Mesothelial cell of epicardium (in vitro differentiated cells): ENCODE measurements at regions not wholly inside any gene's neighbourhood (a gene's known extent, or its start where the extent isn't known, plus 50 kb on each side); places are given as distances from the start of the nearest gene placed in this dataset.

Experiments used
- DNase-seq, 2 experiments: peaks; one replicate each; pipeline ENCODE4 v3.0.0; 2021; ENCODE audit warnings: low spot score in 2 of 2; ENCODE audit not compliant: unreplicated experiment in 2 of 2
- H3K27ac Mint-ChIP-seq: 2 replicates; pipeline ENCODE4 v1.8.0; 2021; ENCODE audit warnings: mixed read lengths
- H3K27me3 Mint-ChIP-seq: 2 replicates; pipeline ENCODE4 v1.8.0; 2021; ENCODE audit warnings: low read depth, mixed read lengths
- H3K36me3 Mint-ChIP-seq: 2 replicates; pipeline ENCODE4 v1.8.0; 2021; ENCODE audit warnings: mixed read lengths
- H3K4me1 Mint-ChIP-seq: 2 replicates; pipeline ENCODE4 v1.8.0; 2021; ENCODE audit warnings: mixed read lengths
- H3K4me3 Mint-ChIP-seq: 2 replicates; pipeline ENCODE4 v1.8.0; 2021; ENCODE audit warnings: mild to moderate bottlenecking, moderate library complexity, mixed read lengths
- H3K9me3 Mint-ChIP-seq: 2 replicates; pipeline ENCODE4 v1.8.0; 2021; ENCODE audit warnings: mixed read lengths
- CTCF ChIP-seq: fragments of 200-600 bp; sonication (generic); IDR thresholded peaks from one replicate; pipeline ENCODE4 v1.5.0; 2021; ENCODE audit warnings: antibody characterized with exemption; ENCODE audit not compliant: unreplicated experiment

GRCh38 chr13:99693351-99693750 is 192.1 kb downstream of the TM9SF2 start:
- H3K4me3 Mint-ChIP-seq: no peak overlapping the region
- no peaks in the 10 kb centered on the region for H3K36me3 Mint-ChIP-seq
- TF ChIP-seq CTCF: no peak
- H3K4me1 Mint-ChIP-seq: peaks cover 4% of the 10 kb centered on the region
- H3K27ac Mint-ChIP-seq: no peak overlapping the region
- peaks cover 69% of the 10 kb centered on the region for H3K27me3 Mint-ChIP-seq
- DNase-seq: no peak
- no peaks in the 10 kb centered on the region for H3K9me3 Mint-ChIP-seq

- no peak for TF ChIP-seq CTCF
- Mint-ChIP-seq H3K9me3 (no peaks in the 10 kb centered on the region), H3K27me3 (peaks cover 71% of the 10 kb centered on the region), H3K4me3 (no peak overlapping the region), H3K27ac (no peak overlapping the region), H3K4me1 (peaks cover 4% of the 10 kb centered on the region), H3K36me3 (no peaks in the 10 kb centered on the region)
- DNase-seq: no peak
Observed at GRCh38 chr13:99692854-99693253, 191.6 kb downstream of the TM9SF2 start.

GRCh38 chr13:99691552-99691951 is 190.3 kb downstream of the TM9SF2 start:
- DNase-seq: no peak
- Mint-ChIP-seq H3K27me3 (peaks cover 81% of the 10 kb centered on the region), H3K36me3 (no peaks in the 10 kb centered on the region), H3K27ac (no peak overlapping the region), H3K4me1 (peaks cover 8% of the 10 kb centered on the region), H3K4me3 (no peak overlapping the region), H3K9me3 (no peaks in the 10 kb centered on the region)
- TF ChIP-seq CTCF: no peak

GRCh38 chr13:99690426-99691174 is 189.3 kb downstream of the TM9SF2 start:
- H3K36me3 Mint-ChIP-seq: no peaks in the 10 kb centered on the region
- H3K27ac Mint-ChIP-seq: no peak overlapping the region
- H3K4me3 Mint-ChIP-seq: no peak overlapping the region
- no peak for TF ChIP-seq CTCF
- no peak for DNase-seq
- H3K27me3 Mint-ChIP-seq: peaks cover 82% of the 10 kb centered on the region
- H3K9me3 Mint-ChIP-seq: no peaks in the 10 kb centered on the region
- H3K4me1 Mint-ChIP-seq: peaks cover 14% of the 10 kb centered on the region

GRCh38 chr13:99689955-99690354 is 188.7 kb downstream of the TM9SF2 start:
- peaks cover 80% of the 10 kb centered on the region for H3K27me3 Mint-ChIP-seq
- H3K4me3 Mint-ChIP-seq: no peak overlapping the region
- no peaks in the 10 kb centered on the region for H3K9me3 Mint-ChIP-seq
- no peak overlapping the region for H3K27ac Mint-ChIP-seq
- H3K4me1 Mint-ChIP-seq: peaks cover 14% of the 10 kb centered on the region
- no peak for TF ChIP-seq CTCF
- DNase-seq: no peak
- H3K36me3 Mint-ChIP-seq: no peaks in the 10 kb centered on the region
